HG03064 (cell line): ENCODE measurements at regions not wholly inside any gene's neighbourhood (a gene's known extent, or its start where the extent isn't known, plus 50 kb on each side); places are given as distances from the start of the nearest gene placed in this dataset.
"Not testable (repeated sequence)": the region's sequence is repeated elsewhere in the genome, so short reads cannot be mapped to it uniquely, and the experiment has no call there.

Experiments used
- ATAC-seq: cut with Tn5 transposase; IDR thresholded peaks from one replicate; pipeline ENCODE4 v1.9.1; 2021; ENCODE audit warnings: low read depth; ENCODE audit not compliant: unreplicated experiment

- ATAC-seq, result no peak
Observed at GRCh38 chr3:72630327-72630968, 217.8 kb downstream of the SHQ1 start.

GRCh38 chr3:72629191-72629631 lies 219.0 kb downstream of the SHQ1 start:
- ATAC-seq, result no peak

- ATAC-seq, result no peak
Observed at GRCh38 chr3:72628065-72628464, 220.2 kb downstream of the SHQ1 start.

GRCh38 chr3:72627271-72627670 lies 221.0 kb downstream of the SHQ1 start:
- no peak for ATAC-seq

GRCh38 chr3:72625602-72626337 lies 222.5 kb downstream of the SHQ1 start:
- ATAC-seq, result no peak

GRCh38 chr3:72624656-72625055 lies 223.6 kb downstream of the SHQ1 start:
- ATAC-seq, result no peak

GRCh38 chr3:72618739-72619138 lies 229.5 kb downstream of the SHQ1 start:
- ATAC-seq, result no peak

GRCh38 chr3:72617424-72618024 lies 230.7 kb downstream of the SHQ1 start:
- no peak for ATAC-seq

GRCh38 chr3:72615776-72616175 lies 232.5 kb downstream of the SHQ1 start:
- ATAC-seq, result no peak

GRCh38 chr3:72615182-72615581 lies 233.1 kb downstream of the SHQ1 start:
- ATAC-seq, result no peak

- ATAC-seq, result no peak
Observed at GRCh38 chr3:72614394-72615074, 233.7 kb downstream of the SHQ1 start.

- no peak for ATAC-seq
Observed at GRCh38 chr3:72613871-72614270, 234.4 kb downstream of the SHQ1 start.

GRCh38 chr3:72609114-72609513 lies 239.1 kb downstream of the SHQ1 start:
- ATAC-seq, result not testable (repeated sequence)

GRCh38 chr3:72606005-72606800 lies 242.0 kb downstream of the SHQ1 start:
- no peak for ATAC-seq

GRCh38 chr3:72604328-72604727 lies 243.9 kb downstream of the SHQ1 start:
- ATAC-seq, result no peak

- ATAC-seq, result no peak
Observed at GRCh38 chr3:72601983-72602750, 246.1 kb downstream of the SHQ1 start.

- no peak for ATAC-seq
Observed at GRCh38 chr3:72601060-72601459, 247.2 kb downstream of the SHQ1 start.

- ATAC-seq, result no peak
Observed at GRCh38 chr3:72597756-72598195, 250.5 kb downstream of the SHQ1 start.

GRCh38 chr3:72597043-72597442 lies 251.2 kb downstream of the SHQ1 start:
- ATAC-seq, result no peak
